H9 (cell line): ENCODE measurements at regions not wholly inside any gene's neighbourhood (a gene's known extent, or its start where the extent isn't known, plus 50 kb on each side); places are given as distances from the start of the nearest gene placed in this dataset.

Experiments
- DNase-seq: peaks from one replicate; pipeline ENCODE4 v3.0.0-alpha.2; 2017
- H2AFZ ChIP-seq: one replicate; pipeline ENCODE4 v1.6.1; 2013; ENCODE audit warnings: mild to moderate bottlenecking, low read length, control low read depth, moderate library complexity
- H2AK5ac ChIP-seq: 2 replicates; pipeline ENCODE4 v1.6.1; 2013; ENCODE audit warnings: low read length, control low read depth, mixed read lengths; ENCODE audit not compliant: insufficient read length
- H2BK120ac ChIP-seq: one replicate; pipeline ENCODE4 v1.6.1; 2013; ENCODE audit warnings: low read depth, mild to moderate bottlenecking, low read length, control low read depth, inconsistent platforms; ENCODE audit not compliant: poor library complexity, severe bottlenecking
- H2BK12ac ChIP-seq: 2 replicates; pipeline ENCODE4 v1.6.1; 2013; ENCODE audit warnings: low read length, control low read depth, mixed read lengths, low read depth; ENCODE audit not compliant: insufficient read length
- H2BK15ac ChIP-seq: 2 replicates; pipeline ENCODE4 v1.6.1; 2013; ENCODE audit warnings: low read depth, low read length, control low read depth
- H2BK20ac ChIP-seq: one replicate; pipeline ENCODE4 v1.6.1; 2013; ENCODE audit warnings: low read depth, mild to moderate bottlenecking, low read length, control low read depth, inconsistent platforms; ENCODE audit not compliant: poor library complexity, severe bottlenecking
- H2BK5ac ChIP-seq: 2 replicates; pipeline ENCODE4 v1.6.1; 2013; ENCODE audit warnings: low read length, control low read depth, mixed read lengths; ENCODE audit not compliant: insufficient read length
- H3K14ac ChIP-seq: 2 replicates; pipeline ENCODE4 v1.6.1; 2013; ENCODE audit warnings: low read length, control low read depth; ENCODE audit not compliant: insufficient read depth
- H3K18ac ChIP-seq: 2 replicates; pipeline ENCODE4 v1.6.1; 2013; ENCODE audit warnings: low read depth, mild to moderate bottlenecking, mixed read lengths, low read length, control low read depth; ENCODE audit not compliant: insufficient read length
- H3K23ac ChIP-seq: 2 replicates; pipeline ENCODE4 v1.6.1; 2013; ENCODE audit warnings: low read length, control low read depth, mixed read lengths, low read depth; ENCODE audit not compliant: insufficient read length
- H3K23me2 ChIP-seq: 2 replicates; pipeline ENCODE4 v1.6.1; 2013; ENCODE audit warnings: low read depth, mild to moderate bottlenecking, mixed read lengths, low read length, control low read depth; ENCODE audit not compliant: insufficient read length, poor library complexity, severe bottlenecking
- H3K27ac ChIP-seq: 2 replicates; pipeline ENCODE4 v1.5.1; 2013; ENCODE audit warnings: low read length, control low read depth, mixed read lengths, low read depth; ENCODE audit not compliant: insufficient read length
- H3K27me3 ChIP-seq: 2 replicates; pipeline ENCODE4 v1.6.1; 2013; ENCODE audit warnings: low read length, control low read depth, inconsistent platforms; ENCODE audit not compliant: insufficient read depth
- H3K4ac ChIP-seq: 2 replicates; pipeline ENCODE4 v1.6.1; 2013; ENCODE audit warnings: low read depth, mild to moderate bottlenecking, control low read depth, inconsistent platforms, low read length, moderate library complexity
- H3K4me1 ChIP-seq: 2 replicates; pipeline ENCODE4 v1.6.1; 2013; ENCODE audit warnings: low read length, control low read depth, inconsistent platforms; ENCODE audit not compliant: insufficient read depth
- H3K4me2 ChIP-seq: 2 replicates; pipeline ENCODE4 v1.6.1; 2013; ENCODE audit warnings: low read length, control low read depth, mixed read lengths; ENCODE audit not compliant: insufficient read length, insufficient read depth
- H3K56ac ChIP-seq: 2 replicates; pipeline ENCODE4 v1.6.1; 2013; ENCODE audit warnings: low read depth, mild to moderate bottlenecking, mixed read lengths, low read length, control low read depth; ENCODE audit not compliant: insufficient read length
- H3K79me1 ChIP-seq: 2 replicates; pipeline ENCODE4 v1.6.1; 2013; ENCODE audit warnings: low read depth, mild to moderate bottlenecking, moderate library complexity, low read length, control low read depth, inconsistent platforms; ENCODE audit not compliant: insufficient read depth, poor library complexity, severe bottlenecking
- H3K79me2 ChIP-seq: 2 replicates; pipeline ENCODE4 v1.6.1; 2013; ENCODE audit warnings: low read length, control low read depth, inconsistent platforms; ENCODE audit not compliant: insufficient read depth
- H3K9ac ChIP-seq: 2 replicates; pipeline ENCODE4 v1.6.1; 2013; ENCODE audit warnings: low read length, control low read depth, mixed read lengths; ENCODE audit not compliant: insufficient read length; ENCODE audit errors: extremely low read depth
- H3K9me3 ChIP-seq: one replicate; pipeline ENCODE4 v1.6.1; 2013; ENCODE audit warnings: low read depth, low read length, inconsistent platforms; ENCODE audit not compliant: control insufficient read depth
- H3T11ph ChIP-seq: one replicate; pipeline ENCODE4 v1.6.1; 2013; ENCODE audit warnings: mild to moderate bottlenecking, low read length, control low read depth, inconsistent platforms
- H4K20me1 ChIP-seq: one replicate; pipeline ENCODE4 v1.6.1; 2013; ENCODE audit not compliant: control insufficient read depth, insufficient read length, insufficient read depth
- H4K5ac ChIP-seq: 2 replicates; pipeline ENCODE4 v1.6.1; 2013; ENCODE audit warnings: low read depth, mild to moderate bottlenecking, mixed read lengths, low read length, control low read depth; ENCODE audit not compliant: insufficient read length
- H4K8ac ChIP-seq: replicated peaks from 2 replicates; pipeline ENCODE4 v1.6.1; 2013; ENCODE audit warnings: low read length, control low read depth, mixed read lengths, low read depth; ENCODE audit not compliant: insufficient read length
- H4K91ac ChIP-seq: 2 replicates; pipeline ENCODE4 v1.6.1; 2013; ENCODE audit warnings: low read depth, mild to moderate bottlenecking, moderate library complexity, mixed read lengths, low read length, control low read depth; ENCODE audit not compliant: insufficient read length
- H3K27ac Mint-ChIP-seq, 3 experiments: 2 replicates in 2 of 3; 3 replicates in 1 of 3; pipeline ENCODE4 v1.8.0; 2020 to 2021; ENCODE audit warnings: mixed read lengths in 3 of 3, mild to moderate bottlenecking in 1 of 3, moderate library complexity in 1 of 3
- H3K27me3 Mint-ChIP-seq: 2 replicates; pipeline ENCODE4 v1.8.0; 2021; ENCODE audit warnings: low read depth, mild to moderate bottlenecking, moderate library complexity, mixed read lengths
- H3K36me3 Mint-ChIP-seq, 3 experiments: 2 replicates in 2 of 3; 3 replicates in 1 of 3; pipeline ENCODE4 v1.8.0; 2020 to 2021; ENCODE audit warnings: low read depth in 3 of 3, mixed read lengths in 3 of 3; ENCODE audit not compliant: insufficient read depth in 1 of 3
- H3K4me1 Mint-ChIP-seq, 2 experiments: 2 replicates each; pipeline ENCODE4 v1.8.0; 2020; ENCODE audit warnings: mixed read lengths in 2 of 2
- H3K4me3 Mint-ChIP-seq, 2 experiments: 2 replicates in 1 of 2; 3 replicates in 1 of 2; pipeline ENCODE4 v1.8.0; 2020 to 2021; ENCODE audit warnings: mild to moderate bottlenecking in 2 of 2, mixed read lengths in 2 of 2, moderate library complexity in 1 of 2
- H3K9me3 Mint-ChIP-seq, 2 experiments: 2 replicates in 1 of 2; 3 replicates in 1 of 2; pipeline ENCODE4 v1.8.0; 2020; ENCODE audit warnings: mild to moderate bottlenecking in 2 of 2, mixed read lengths in 2 of 2, moderate library complexity in 1 of 2
- CTCF ChIP-seq: fragments of 200-600 bp; sonication (generic); conservative IDR thresholded peaks from 3 replicates; pipeline ENCODE4 v1.8.0; 2021; ENCODE audit warnings: antibody characterized with exemption, mild to moderate bottlenecking
- WGBS: extraction: QIAGEN DNeasy Blood & Tissue Kit; methylation state at CpG from one replicate; pipeline ENCODE4 v1.1.7; 2013; ENCODE audit warnings: missing lambda C conversion rate, low lambda C conversion rate, mixed read lengths; ENCODE audit not compliant: insufficient read length; ENCODE audit errors: extremely low coverage; 5-methylcytosine and 5-hydroxymethylcytosine counted together

- Histone ChIP-seq H3K27ac (no peak overlapping the region), H3K27me3 (no peaks in the 10 kb centered on the region), H4K5ac (no peak overlapping the region), H2AK5ac (no peak overlapping the region), H4K91ac (no peak overlapping the region), H2BK12ac (no peak overlapping the region), H2BK20ac (no peak overlapping the region), H3K14ac (no peak overlapping the region), H3K56ac (no peak overlapping the region), H3K79me1 (no peaks in the 10 kb centered on the region), H3K9me3 (no peaks in the 10 kb centered on the region), H2BK120ac (no peak overlapping the region), H3K9ac (no peak overlapping the region), H3K79me2 (no peaks in the 10 kb centered on the region), H3K4me1 (no peaks in the 10 kb centered on the region), H2AFZ (no peak overlapping the region), H3K18ac (no peak overlapping the region), H4K8ac (no peak overlapping the region), H3K23me2 (no peaks in the 10 kb centered on the region), H2BK5ac (no peak overlapping the region), H3T11ph (no peak overlapping the region), H2BK15ac (no peak overlapping the region), H3K23ac (no peak overlapping the region), H3K4ac (no peak overlapping the region), H3K4me2 (no peak overlapping the region), H4K20me1 (no peaks in the 10 kb centered on the region)
- no peak for DNase-seq
- WGBS = no CpG with 5 or more reads among the region's 3 CpGs
- Mint-ChIP-seq H3K36me3 (peaks cover 0 to 7% (median 6%) of the 10 kb centered on the region in 3 experiments; a peak in 4 of 7 replicates), H3K27ac (no peak overlapping the region), H3K9me3 (peaks cover 3 to 10% of the 10 kb centered on the region in 2 experiments; a peak in 4 of 5 replicates), H3K27me3 (no peaks in the 10 kb centered on the region), H3K4me1 (peaks cover 2 to 3% of the 10 kb centered on the region in 2 experiments; a peak in 1 of 4 replicates), H3K4me3 (no peak overlapping the region)
- TF ChIP-seq CTCF = no peak
Observed at GRCh38 chr6:81216668-81217067, 535.8 kb downstream of the TENT5A start.
